Caco-2 (cell line): ENCODE measurements at regions not wholly inside any gene's neighbourhood (a gene's known extent, or its start where the extent isn't known, plus 50 kb on each side); places are given as distances from the start of the nearest gene placed in this dataset.

Experiments used
- BruUV-seq: library from RNA; stranded (reverse); fragments of 400-500 nt; replicated peaks from 2 replicates; lab custom pipeline; 2021; lab: Mats Ljungman, UMichigan
- CTCF ChIA-PET: fragments of 300-600 bp; sonication (Branson Sonifier 250); formaldehyde crosslinking; loops from one replicate; lab custom pipeline; 2022; ENCODE audit warnings: antibody characterized with exemption; lab: Charles Lee
- POLR2A ChIA-PET: fragments of 300-600 bp; sonication (Branson Sonifier 250); formaldehyde crosslinking; loops from one replicate; lab custom pipeline; 2022; ENCODE audit warnings: antibody characterized with exemption; lab: Charles Lee
- DNase-seq, 2 experiments: peaks; one replicate each; pipeline versions ENCODE4 v3.0.0 to v3.0.0-alpha.2; 2020 to 2022
- H3K27me3 ChIP-seq: replicated peaks from 2 replicates; pipeline ENCODE4 v1.6.0; 2011; ENCODE audit warnings: low read length; ENCODE audit not compliant: control insufficient read depth, insufficient read depth
- H3K36me3 ChIP-seq: 2 replicates; pipeline ENCODE4 v1.5.1; 2011; ENCODE audit warnings: low read length; ENCODE audit not compliant: control insufficient read depth, insufficient read depth
- H3K4me1 ChIP-seq: fragments of 250-450 bp; sonication (Bioruptor Pico); 2 replicates; pipeline ENCODE4 v1.5.1; 2020; ENCODE audit warnings: mild to moderate bottlenecking
- H3K4me3 ChIP-seq: 2 replicates; pipeline ENCODE4 v1.5.1; 2011; ENCODE audit warnings: low read depth, mild to moderate bottlenecking, control low read depth, low read length
- H3K9me3 ChIP-seq: fragments of 250-450 bp; sonication (Bioruptor Pico); 2 replicates; pipeline ENCODE4 v1.5.1; 2020; ENCODE audit warnings: mild to moderate bottlenecking, moderate library complexity
- H3K27ac Mint-ChIP-seq: one replicate; pipeline ENCODE4 v1.8.0; 2022; ENCODE audit warnings: mixed read lengths; ENCODE audit not compliant: unreplicated experiment
- H3K27me3 Mint-ChIP-seq: one replicate; pipeline ENCODE4 v1.8.0; 2022; ENCODE audit warnings: mixed read lengths; ENCODE audit not compliant: insufficient read depth, unreplicated experiment
- H3K36me3 Mint-ChIP-seq: one replicate; pipeline ENCODE4 v1.8.0; 2022; ENCODE audit warnings: mild to moderate bottlenecking, mixed read lengths; ENCODE audit not compliant: insufficient read depth, unreplicated experiment
- H3K4me1 Mint-ChIP-seq: one replicate; pipeline ENCODE4 v1.8.0; 2022; ENCODE audit warnings: low read depth, mixed read lengths; ENCODE audit not compliant: unreplicated experiment
- H3K4me3 Mint-ChIP-seq: one replicate; pipeline ENCODE4 v1.8.0; 2022; ENCODE audit warnings: mild to moderate bottlenecking, moderate library complexity, mixed read lengths; ENCODE audit not compliant: unreplicated experiment
- H3K9me3 Mint-ChIP-seq: one replicate; pipeline ENCODE4 v1.8.0; 2022; ENCODE audit warnings: mixed read lengths; ENCODE audit not compliant: unreplicated experiment
- CTCF ChIP-seq, 2 experiments: fragments of 200-600 bp in 1 of 2; IDR thresholded peaks; 1 replicate in 1 of 2; 2 replicates in 1 of 2; pipeline versions ENCODE4 v1.5.1 to v1.8.0; 2011 to 2022; ENCODE audit warnings: antibody characterized with exemption in 1 of 2, control low read depth in 1 of 2, inconsistent platforms in 1 of 2, low read depth in 1 of 2, low read length in 1 of 2, mild to moderate bottlenecking in 1 of 2, moderate library complexity in 1 of 2; ENCODE audit not compliant: insufficient read depth in 1 of 2, severe bottlenecking in 1 of 2, unreplicated experiment in 1 of 2
- intact Hi-C: fragments of 100-400 bp; cut with micrococcal nuclease; formaldehyde crosslinking; loops from one replicate; pipeline ENCODE4 v1.10.0; 2022; ENCODE audit not compliant: unreplicated experiment

DNA sequence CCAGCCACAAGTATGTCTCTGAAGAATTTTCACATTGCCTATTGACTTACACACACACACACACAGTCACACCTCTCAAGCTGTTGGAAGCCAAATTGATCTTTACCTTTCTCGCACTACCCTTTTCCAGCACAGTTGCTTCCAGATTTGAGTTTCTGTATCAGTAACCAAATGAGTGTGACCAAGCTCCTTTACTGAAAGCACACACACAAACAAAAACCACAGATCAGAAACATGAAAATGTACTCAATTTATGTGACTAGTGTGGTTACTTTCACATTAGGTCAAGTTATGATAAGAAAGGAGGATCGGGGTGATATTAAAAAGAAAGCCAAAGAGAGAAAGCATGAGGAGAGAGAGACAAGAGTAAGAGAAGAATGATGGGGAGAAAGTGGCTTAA is 993.9 kb upstream of the POU3F3 start:
- Histone ChIP-seq H3K27me3 (no peaks in the 10 kb centered on the region; the same call in 1 of the 2 replicates), H3K9me3 (no peaks in the 10 kb centered on the region), H3K4me3 (no peak overlapping the region), H3K36me3 (no peaks in the 10 kb centered on the region), H3K4me1 (no peaks in the 10 kb centered on the region)
- no peak for TF ChIP-seq CTCF (IDR thresholded peaks at IDR 0.05; ENCODE audit: insufficient read depth in 1 of 2, low read depth in 1 of 2, low read length in 1 of 2, severe bottlenecking in 1 of 2, unreplicated experiment in 1 of 2)
- Mint-ChIP-seq H3K4me1 (no peaks in the 10 kb centered on the region), H3K9me3 (no peaks in the 10 kb centered on the region), H3K27ac (no peak overlapping the region), H3K4me3 (no peak overlapping the region), H3K27me3 (peaks cover 5% of the 10 kb centered on the region), H3K36me3 (no peaks in the 10 kb centered on the region)
- no TSS peak for BruUV-seq
- intact Hi-C loops = no loop called here
- no peak for DNase-seq
- POLR2A ChIA-PET = no interaction called here
- CTCF ChIA-PET = no interaction called here

DNA sequence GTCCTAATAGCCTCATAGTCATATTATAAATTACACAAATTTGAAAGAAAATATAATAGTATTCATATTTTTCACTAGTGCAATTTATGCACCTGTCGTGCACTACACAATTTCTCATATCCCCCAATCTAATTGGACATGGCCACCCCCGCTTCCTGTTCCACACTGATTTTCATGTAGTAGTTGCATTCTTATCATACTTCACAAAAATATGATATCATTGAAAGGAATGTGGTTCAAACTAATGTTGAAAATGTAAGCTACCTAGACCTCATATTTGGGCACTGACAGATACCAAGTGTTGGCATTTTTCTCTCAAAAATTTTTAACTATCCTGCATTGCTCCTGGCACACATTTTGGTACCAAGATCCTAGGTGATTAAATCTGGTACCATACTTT is 985.5 kb upstream of the POU3F3 start:
- Mint-ChIP-seq H3K36me3 (no peaks in the 10 kb centered on the region), H3K4me1 (no peaks in the 10 kb centered on the region), H3K4me3 (no peak overlapping the region), H3K27me3 (peaks cover 4% of the 10 kb centered on the region), H3K27ac (no peak overlapping the region), H3K9me3 (no peaks in the 10 kb centered on the region)
- no peak for DNase-seq
- H3K4me3 ChIP-seq = no peak overlapping the region
- H3K4me1 ChIP-seq = no peaks in the 10 kb centered on the region
- ChIA-PET CTCF (no interaction called here), POLR2A (no interaction called here)
- BruUV-seq = no TSS peak
- no peaks in the 10 kb centered on the region for H3K9me3 ChIP-seq
- intact Hi-C loops = no loop called here
- H3K27me3 ChIP-seq = no peaks in the 10 kb centered on the region
- H3K36me3 ChIP-seq = no peaks in the 10 kb centered on the region
- TF ChIP-seq CTCF (IDR thresholded peaks at IDR 0.05; ENCODE audit: insufficient read depth in 1 of 2, low read depth in 1 of 2, low read length in 1 of 2, severe bottlenecking in 1 of 2, unreplicated experiment in 1 of 2) = no peak

DNA sequence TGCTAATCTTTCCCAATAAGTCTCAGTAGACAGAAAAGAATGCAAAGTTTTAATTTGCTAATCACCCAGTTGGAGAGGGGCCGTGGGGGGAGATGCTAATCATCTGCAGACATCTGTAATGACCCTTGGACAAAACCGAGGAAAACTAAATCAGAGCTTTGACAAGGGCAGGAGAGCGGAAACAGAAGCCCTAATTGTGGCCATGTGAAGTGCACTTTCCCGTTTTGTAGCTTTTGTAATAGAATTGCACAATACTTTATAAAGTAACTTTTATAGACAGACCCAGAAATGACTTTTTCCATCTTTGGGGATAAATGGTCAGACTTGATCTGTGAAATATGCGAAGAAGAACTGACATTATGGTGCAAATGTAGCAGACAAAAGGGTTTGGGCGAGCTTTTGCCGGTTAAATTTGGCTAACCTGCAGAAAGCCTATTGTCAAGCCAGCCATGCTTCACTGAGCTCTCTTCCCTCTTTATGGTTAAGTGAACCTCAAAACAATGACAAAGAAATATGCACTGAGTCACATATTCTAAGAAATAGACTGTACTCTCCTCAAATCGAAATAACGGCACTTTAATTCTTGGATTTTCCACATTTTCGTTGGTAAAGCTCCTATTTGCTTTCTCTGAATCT is 980.1 kb upstream of the POU3F3 start:
- Histone ChIP-seq H3K9me3 (no peaks in the 10 kb centered on the region), H3K27me3 (no peaks in the 10 kb centered on the region), H3K4me1 (no peaks in the 10 kb centered on the region), H3K36me3 (no peaks in the 10 kb centered on the region), H3K4me3 (no peak overlapping the region)
- peaks cover 6% of the 10 kb centered on the region for H3K27me3 Mint-ChIP-seq
- intact Hi-C loops = no loop called here
- no peaks in the 10 kb centered on the region for H3K9me3 Mint-ChIP-seq
- H3K4me1 Mint-ChIP-seq = no peaks in the 10 kb centered on the region
- no peak for DNase-seq
- no peak overlapping the region for H3K27ac Mint-ChIP-seq
- no peak for TF ChIP-seq CTCF (IDR thresholded peaks at IDR 0.05; ENCODE audit: insufficient read depth in 1 of 2, low read depth in 1 of 2, low read length in 1 of 2, severe bottlenecking in 1 of 2, unreplicated experiment in 1 of 2)
- no peaks in the 10 kb centered on the region for H3K36me3 Mint-ChIP-seq
- ChIA-PET CTCF (no interaction called here), POLR2A (no interaction called here)
- no TSS peak for BruUV-seq
- H3K4me3 Mint-ChIP-seq = no peak overlapping the region
